M059J (cell line): ENCODE measurements at regions not wholly inside any gene's neighbourhood (a gene's known extent, or its start where the extent isn't known, plus 50 kb on each side); places are given as distances from the start of the nearest gene placed in this dataset.

Source experiments
- DNase-seq: peaks from one replicate; pipeline ENCODE4 v3.0.0-alpha.2; 2012; ENCODE audit warnings: low read depth

GRCh38 chr7:106808967-106809635, 56.0 kb upstream of the PIK3CG start:
- no peak for DNase-seq

GRCh38 chr7:106811472-106811871, 53.6 kb upstream of the PIK3CG start:
- no peak for DNase-seq

- DNase-seq = no peak
These were observed 52.9 kb upstream of the PIK3CG start for GRCh38 chr7:106812027-106812643.

- DNase-seq = peak; percentile 69
These were observed 51.3 kb upstream of the PIK3CG start for GRCh38 chr7:106813705-106814305.

- no peak for DNase-seq
These were observed 50.2 kb upstream of the PIK3CG start for GRCh38 chr7:106814887-106815286.
